Activated naive CD4-positive, alpha-beta T cell treated with anti-CD3 and anti-CD28 coated beads, Interleukin-2, amount 50 U/mL, for 72 hours (primary cell): ENCODE measurements at regions not wholly inside any gene's neighbourhood (a gene's known extent, or its start where the extent isn't known, plus 50 kb on each side); places are given as distances from the start of the nearest gene placed in this dataset.
A peak's percentile ranks its signal among the peaks of the same experiment; 100 is the strongest.

Experiments
- ATAC-seq, 2 donors: fragments of 150-1000 bp; cut with Tn5 transposase; 2 replicates each; pipeline ENCODE4 v1.10.0; 2021; ENCODE audit warnings: mild to moderate bottlenecking in 2 of 2, moderate library complexity in 2 of 2
- DNase-seq, 2 donors: peaks; one replicate each; pipeline ENCODE4 v3.0.0; 2021 to 2022; ENCODE audit warnings: low spot score in 2 of 2
- H3K27ac Mint-ChIP-seq, 2 donors: one replicate each; pipeline ENCODE4 v1.8.0; 2022; ENCODE audit warnings: mild to moderate bottlenecking in 2 of 2, mixed read lengths in 2 of 2
- H3K36me3 Mint-ChIP-seq, 2 donors: one replicate each; pipeline ENCODE4 v1.8.0; 2022; ENCODE audit warnings: mixed read lengths in 2 of 2
- H3K9me3 Mint-ChIP-seq, 2 donors: one replicate each; pipeline ENCODE4 v1.8.0; 2022; ENCODE audit warnings: mixed read lengths in 2 of 2

DNA sequence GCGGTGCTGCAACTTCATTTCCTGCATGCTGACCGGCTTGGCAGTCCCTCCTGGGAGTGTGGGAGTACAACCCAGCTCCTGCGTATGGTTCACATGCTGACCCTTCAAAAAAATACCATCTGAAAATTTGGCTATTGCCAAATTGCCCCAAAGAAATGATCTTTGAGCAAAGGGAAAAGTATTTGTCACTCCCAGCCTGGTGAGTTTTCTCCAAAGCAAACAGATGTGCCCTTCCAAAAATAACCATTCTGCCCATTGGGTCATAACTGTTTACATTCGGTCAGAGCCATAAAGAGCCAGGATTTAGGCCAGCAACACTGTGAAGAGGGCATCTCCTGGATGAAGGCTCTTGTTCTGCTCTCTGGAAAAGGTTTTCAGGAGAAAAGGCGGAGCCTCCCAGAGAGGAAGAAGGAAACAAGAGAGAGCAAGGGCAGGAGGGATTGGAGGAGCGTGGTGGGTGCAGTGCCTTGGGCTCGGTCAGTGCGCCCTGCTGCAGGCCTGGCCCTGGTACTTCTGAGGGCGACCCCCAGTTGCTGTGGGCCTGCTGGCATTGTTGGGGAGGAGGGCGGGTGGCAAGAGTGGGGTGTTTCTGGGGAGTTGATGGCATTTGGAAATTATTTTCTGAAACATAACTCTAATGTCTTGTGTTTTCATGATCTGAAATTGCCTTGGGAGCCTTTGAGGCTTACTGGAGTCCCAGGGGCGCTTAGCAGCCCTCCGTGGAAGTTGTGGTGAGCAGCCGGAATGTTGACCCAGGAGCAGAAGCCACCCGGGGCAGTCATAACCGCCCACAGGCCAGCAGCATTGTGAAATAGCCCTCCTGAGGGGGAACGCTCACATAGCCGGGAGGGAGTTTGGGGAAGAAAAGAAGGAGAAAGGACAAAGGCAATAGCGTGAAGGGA lies 248.4 kb downstream of the MYLK4 start:
- no peak for ATAC-seq
- no peak overlapping the region for H3K27ac Mint-ChIP-seq
- H3K36me3 Mint-ChIP-seq = no peaks in the 10 kb centered on the region

DNA sequence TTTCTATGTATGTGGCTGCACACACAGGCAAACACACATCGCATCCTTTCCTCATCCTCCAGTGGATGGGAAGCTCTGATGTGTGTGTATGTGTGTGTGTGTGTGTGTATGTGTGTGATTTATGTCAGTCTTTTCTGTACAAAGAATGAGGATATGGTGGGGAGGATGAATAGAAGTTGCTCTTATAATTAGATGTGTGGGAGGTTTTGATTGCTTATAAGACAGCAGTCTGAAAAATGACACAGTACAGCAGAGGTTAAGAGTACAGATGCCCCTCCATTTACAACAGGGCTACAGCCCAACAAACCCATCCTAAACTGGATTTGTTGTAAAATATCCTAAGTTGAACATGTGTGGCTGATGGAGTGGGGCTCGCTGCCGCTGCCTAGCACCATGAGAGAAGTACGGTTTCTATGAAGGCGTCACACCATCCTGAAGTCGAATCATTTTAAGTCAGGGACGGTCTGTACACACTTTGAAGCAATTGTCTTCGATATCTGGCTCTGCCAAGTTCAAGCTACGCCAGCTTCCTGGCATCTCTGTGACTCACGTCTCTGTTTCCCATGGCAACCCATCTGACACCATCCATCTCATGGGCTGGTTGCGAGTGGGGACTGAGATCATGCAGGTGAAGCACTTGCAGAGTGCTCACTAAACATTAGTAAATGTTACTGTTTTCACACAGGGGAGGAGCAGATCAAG lies 252.6 kb downstream of the MYLK4 start:
- no peak overlapping the region for H3K27ac Mint-ChIP-seq
- H3K9me3 Mint-ChIP-seq = no peaks in the 10 kb centered on the region
- DNase-seq (no peak), ATAC-seq (no peak)
- no peaks in the 10 kb centered on the region for H3K36me3 Mint-ChIP-seq

More for the DNA sequence above, 248.4 kb downstream of the MYLK4 start:
- no peak for DNase-seq
- H3K9me3 Mint-ChIP-seq = no peaks in the 10 kb centered on the region

DNA sequence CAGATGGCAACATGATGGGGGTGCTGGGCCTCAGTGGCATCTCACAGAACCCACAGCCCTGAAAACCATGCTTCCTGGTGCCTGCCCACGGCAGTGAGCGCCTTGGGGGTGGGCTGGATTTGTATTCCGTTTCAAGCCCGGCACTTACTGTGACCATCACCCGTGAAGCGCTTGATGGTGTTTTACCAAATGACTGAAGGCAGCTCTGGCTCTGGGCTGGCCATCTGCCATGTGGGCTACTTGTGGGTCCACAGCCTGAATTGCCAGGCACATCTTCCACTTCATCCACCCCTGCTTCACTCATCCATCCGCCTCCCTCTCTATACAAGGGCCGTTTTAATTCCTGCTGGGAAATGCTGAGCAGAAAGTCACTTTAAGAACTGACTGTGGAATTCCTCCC lies 250.9 kb upstream of the GMDS start:
- Mint-ChIP-seq H3K9me3 (no peaks in the 10 kb centered on the region), H3K36me3 (no peaks in the 10 kb centered on the region), H3K27ac (no peak overlapping the region)
- no peak for ATAC-seq
- no peak for DNase-seq

DNA sequence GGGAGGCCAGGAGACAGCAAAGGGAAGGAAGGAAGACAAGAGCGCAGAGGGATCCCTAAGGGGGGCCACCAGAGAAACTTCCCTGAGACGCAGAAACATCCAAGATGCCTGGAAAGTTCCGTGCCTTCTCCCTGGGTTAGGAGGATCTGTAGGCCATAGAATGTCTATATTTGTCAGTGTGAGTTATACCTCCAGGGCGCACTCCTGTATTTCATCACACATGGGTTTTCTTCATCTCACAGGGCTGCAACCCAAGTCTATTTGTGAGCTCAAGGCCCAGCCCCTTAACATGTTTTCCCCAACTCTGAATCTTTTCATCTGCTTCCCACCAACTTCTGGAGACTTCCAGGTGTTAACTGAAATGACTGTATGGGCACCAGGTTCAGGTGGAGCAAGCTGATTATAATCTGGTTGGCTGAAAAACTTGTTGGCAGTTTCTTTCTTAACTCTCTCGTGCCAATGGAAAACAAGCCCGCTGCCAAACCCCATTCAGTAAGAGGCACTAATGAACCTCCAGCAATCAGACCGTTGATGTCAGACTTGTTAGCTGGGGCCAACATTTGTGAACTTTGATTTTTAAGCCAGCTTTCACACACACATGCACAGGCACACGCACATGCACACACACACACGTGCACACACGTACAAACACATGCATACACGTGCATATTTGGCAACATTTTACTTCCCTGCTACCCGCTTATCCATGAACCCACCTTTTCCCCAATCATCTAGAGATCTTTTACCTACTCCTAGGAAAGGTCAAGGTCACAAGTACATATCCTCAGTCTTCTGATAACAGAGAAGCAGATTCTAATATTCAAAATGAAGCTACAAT lies 247.5 kb upstream of the GMDS start:
- ATAC-seq (no peak), DNase-seq (no peak)
- Mint-ChIP-seq H3K27ac (no peak overlapping the region), H3K36me3 (no peaks in the 10 kb centered on the region), H3K9me3 (no peaks in the 10 kb centered on the region)

DNA sequence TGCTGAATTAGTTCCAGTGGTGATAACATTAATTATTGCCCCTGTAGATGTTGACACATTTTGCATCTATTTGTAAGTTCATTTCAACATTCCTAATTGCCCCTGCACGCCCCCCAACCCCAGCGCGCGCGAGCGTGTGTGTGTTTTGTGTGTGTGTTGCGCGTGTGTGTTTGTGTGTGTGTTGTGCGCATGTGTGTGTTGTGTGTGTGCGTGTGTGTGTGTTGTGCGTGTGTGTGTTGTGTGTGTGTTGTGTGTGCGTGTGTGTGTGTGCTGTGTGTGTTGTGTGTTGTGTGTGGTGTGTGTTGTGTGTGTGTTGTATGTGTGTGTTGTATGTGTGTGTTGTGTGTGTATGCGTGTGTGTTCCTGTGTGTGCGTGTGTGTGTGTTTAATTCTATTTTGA lies 245.7 kb upstream of the GMDS start:
- ATAC-seq = no peak
- no peak overlapping the region for H3K27ac Mint-ChIP-seq
- no peaks in the 10 kb centered on the region for H3K9me3 Mint-ChIP-seq
- no peak for DNase-seq
- no peaks in the 10 kb centered on the region for H3K36me3 Mint-ChIP-seq

DNA sequence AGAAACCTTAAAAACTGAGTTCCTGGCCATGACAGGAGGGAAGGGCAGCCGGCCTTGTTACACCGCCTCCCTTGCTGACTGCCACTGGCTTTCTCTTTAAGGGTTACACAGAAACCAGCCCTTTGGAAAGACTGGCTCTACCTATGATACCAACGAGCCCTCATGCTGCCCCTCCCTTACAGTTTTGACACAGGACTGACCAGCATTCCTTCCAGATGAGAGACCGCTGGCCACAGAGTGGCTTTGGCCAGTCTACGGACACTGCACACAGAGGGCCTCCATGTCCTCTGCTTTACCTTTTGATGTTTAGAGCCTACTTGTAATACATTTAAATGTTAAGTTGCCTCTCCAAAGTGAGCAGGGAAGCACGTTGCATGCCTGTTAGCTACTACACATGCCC lies 243.2 kb upstream of the GMDS start:
- Mint-ChIP-seq H3K9me3 (peaks cover 0 to 5% of the 10 kb centered on the region in 2 donors), H3K36me3 (no peaks in the 10 kb centered on the region), H3K27ac (no peak overlapping the region)
- DNase-seq (no peak), ATAC-seq (no peak)

DNA sequence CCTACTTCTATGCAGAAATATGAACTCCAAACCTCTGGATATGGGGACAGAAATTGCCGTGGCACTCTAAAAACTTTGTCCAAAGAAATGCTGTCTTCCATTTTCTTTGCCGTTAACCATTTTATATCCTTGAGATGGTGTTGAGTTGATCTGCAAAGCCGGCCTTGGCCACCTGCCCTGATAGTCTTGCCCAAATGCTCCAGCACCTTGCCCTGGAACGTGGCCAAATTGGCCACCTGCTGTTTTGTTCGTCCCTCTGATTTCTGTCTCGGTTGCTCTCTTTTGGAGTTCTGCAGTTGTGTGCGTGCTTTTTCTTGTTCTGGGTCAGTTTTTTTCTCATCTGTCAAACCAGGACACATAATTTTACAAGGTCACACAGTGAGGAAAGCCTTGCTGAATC lies 239.7 kb upstream of the GMDS start:
- ATAC-seq (no peak), DNase-seq (no peak)
- H3K27ac Mint-ChIP-seq = no peak overlapping the region
- peaks cover 12% of the 10 kb centered on the region in 2 donors for H3K9me3 Mint-ChIP-seq
- H3K36me3 Mint-ChIP-seq = peaks cover 10 to 12% of the 10 kb centered on the region in 2 donors

DNA sequence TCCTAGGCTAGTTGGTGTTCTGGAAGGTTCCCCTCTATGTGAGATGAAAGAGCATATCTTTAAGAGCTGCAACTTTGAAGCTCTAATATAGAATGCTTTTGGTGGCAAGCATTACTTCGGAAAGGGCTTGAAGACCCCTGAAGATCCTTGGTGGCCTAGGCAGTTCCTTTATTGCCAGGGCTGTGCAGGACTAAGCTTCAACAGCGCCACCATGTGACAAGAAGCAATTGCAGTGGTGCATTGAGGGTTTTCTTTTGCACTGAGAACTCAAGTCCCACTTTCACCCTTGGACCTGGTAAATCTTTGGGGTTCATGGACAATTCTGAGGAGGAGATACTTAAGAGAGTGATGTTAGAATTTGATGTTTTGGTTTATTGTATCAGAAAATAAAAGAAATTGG lies 237.4 kb upstream of the GMDS start:
- Mint-ChIP-seq H3K27ac (no peak overlapping the region), H3K36me3 (peaks cover 10 to 12% of the 10 kb centered on the region in 2 donors)
- no peak for DNase-seq

DNA sequence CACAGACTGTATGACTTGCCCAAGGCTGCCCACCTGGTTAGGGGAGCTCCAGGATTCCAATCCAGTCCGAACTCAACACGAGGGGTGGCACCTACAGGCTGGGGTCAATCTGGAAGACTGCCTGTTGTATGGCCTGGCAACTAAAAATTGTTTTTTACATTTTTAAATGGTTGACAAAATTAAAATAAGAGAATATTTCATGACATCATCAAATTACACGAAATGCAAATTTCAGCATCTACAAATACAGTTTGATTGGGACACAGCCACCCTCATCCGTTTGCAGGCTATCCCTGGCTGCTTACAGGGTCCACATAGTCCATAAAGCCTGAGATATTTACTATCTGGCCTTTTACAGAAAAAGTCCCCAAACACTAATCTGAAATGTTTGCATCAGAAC lies 235.9 kb upstream of the GMDS start:
- Mint-ChIP-seq H3K27ac (no peak overlapping the region), H3K36me3 (peaks cover 10 to 12% of the 10 kb centered on the region in 2 donors)
- no peak for ATAC-seq

More for the DNA sequence above, 237.4 kb upstream of the GMDS start:
- H3K9me3 Mint-ChIP-seq = peaks cover 12% of the 10 kb centered on the region in 2 donors
- ATAC-seq = no peak

DNA sequence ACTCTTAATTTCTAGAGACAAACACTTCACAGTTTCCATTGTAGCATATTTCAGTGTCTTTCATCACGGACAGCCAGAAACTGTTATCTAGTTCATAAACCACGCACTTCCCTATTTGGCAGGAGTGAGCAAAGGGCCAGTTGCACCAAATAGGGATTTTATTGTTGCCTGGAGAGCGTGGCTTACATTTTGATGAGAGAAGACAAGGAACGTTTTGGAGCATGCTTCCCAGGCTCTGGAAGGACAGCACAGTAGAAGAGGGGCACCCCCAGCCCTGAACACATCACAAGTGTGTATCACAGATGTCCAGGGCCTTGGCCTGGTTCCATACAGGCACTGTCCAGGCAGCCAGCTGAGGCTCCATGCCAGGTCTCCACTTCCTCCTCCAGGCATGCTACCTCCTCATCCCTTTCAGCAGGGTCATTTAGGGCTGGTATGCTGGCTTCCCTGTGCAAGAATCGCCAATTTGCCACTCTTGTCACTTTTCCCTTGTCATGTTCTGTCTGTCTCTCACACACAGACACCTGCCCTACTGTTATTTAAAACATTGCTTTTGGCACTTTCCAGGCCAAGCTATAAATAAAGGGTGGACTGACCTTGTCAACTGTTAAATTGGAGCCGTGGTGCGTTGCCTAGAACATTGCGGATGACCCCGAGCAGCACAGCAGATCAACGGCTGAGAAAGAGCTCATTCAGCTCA lies 235.0 kb upstream of the GMDS start:
- no peak for ATAC-seq
- peaks cover 11 to 12% of the 10 kb centered on the region in 2 donors for H3K9me3 Mint-ChIP-seq
- peaks cover 10 to 12% of the 10 kb centered on the region in 2 donors for H3K36me3 Mint-ChIP-seq
- H3K27ac Mint-ChIP-seq = no peak overlapping the region
- no peak for DNase-seq

More for the DNA sequence above, 235.9 kb upstream of the GMDS start:
- peaks cover 12% of the 10 kb centered on the region in 2 donors for H3K9me3 Mint-ChIP-seq
- DNase-seq = no peak

DNA sequence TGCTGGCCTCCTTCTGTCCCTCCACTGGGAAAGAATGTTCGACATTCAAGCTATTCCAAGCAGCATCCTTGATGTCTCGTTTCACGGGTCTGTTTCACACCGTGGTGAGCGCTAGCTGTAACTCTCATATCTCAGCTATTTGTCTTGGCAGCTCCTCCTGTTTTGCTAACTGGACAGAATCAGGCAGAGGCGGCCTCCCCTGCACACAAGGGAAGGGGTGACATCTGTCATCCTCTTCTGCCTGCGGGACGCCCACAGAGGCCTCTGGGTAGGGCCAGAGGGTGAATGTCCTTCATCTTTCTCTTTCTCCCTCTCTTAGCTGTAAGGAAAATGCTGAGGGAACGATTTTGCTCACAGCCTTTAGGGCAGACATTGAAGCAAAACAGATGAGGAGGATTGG lies 232.8 kb upstream of the GMDS start:
- H3K36me3 Mint-ChIP-seq = peaks cover 10 to 12% of the 10 kb centered on the region in 2 donors
- no peak for ATAC-seq

DNA sequence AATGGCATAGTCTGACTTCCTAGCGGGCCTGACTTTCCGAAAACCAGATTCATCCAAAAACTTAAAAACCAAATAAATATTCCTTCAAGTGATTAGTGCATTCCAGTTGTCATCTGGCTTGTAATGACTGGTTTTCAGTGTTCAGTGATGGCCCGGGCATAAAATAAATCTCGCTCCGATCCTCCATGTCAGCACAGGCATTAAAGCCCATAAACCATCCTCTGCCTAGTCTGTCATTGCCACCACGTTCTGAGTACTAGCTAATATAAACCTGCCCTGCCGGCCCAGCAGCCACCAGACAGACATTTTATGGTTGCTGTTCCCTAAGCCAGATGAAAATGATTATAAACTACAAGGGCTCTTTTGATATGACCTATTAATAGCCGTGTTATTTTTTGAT lies 232.3 kb upstream of the GMDS start:
- H3K9me3 Mint-ChIP-seq = peaks cover 7 to 9% of the 10 kb centered on the region in 2 donors
- no peak overlapping the region for H3K27ac Mint-ChIP-seq
- DNase-seq = no peak
- H3K36me3 Mint-ChIP-seq = peaks cover 8 to 9% of the 10 kb centered on the region in 2 donors
- ATAC-seq = no peak

More for the DNA sequence above, 232.8 kb upstream of the GMDS start:
- no peak for DNase-seq
- Mint-ChIP-seq H3K27ac (no peak overlapping the region), H3K9me3 (peaks cover 7 to 12% of the 10 kb centered on the region in 2 donors)

DNA sequence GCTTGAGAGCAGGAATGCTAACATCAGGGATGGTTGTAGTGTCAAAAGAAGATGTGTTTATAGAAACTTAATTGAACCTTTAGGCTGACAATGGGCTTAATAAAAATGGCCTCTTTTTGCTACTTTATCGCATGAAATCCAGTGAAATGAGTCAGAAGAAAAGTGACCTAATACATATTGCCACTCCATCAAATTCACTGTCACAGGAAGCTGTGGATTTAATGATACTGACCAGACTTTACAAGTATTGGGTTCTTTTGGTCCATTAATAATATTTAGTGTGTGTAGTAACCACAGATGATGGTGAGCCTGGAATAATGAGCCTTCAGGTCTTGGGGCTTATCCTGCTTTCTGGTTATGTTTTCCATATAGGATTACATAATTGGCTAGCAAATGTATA lies 231.8 kb upstream of the GMDS start:
- ATAC-seq (no peak), DNase-seq (no peak)
- Mint-ChIP-seq H3K9me3 (peaks cover 5 to 6% of the 10 kb centered on the region in 2 donors), H3K36me3 (peaks cover 5% of the 10 kb centered on the region in 2 donors), H3K27ac (no peak overlapping the region)

DNA sequence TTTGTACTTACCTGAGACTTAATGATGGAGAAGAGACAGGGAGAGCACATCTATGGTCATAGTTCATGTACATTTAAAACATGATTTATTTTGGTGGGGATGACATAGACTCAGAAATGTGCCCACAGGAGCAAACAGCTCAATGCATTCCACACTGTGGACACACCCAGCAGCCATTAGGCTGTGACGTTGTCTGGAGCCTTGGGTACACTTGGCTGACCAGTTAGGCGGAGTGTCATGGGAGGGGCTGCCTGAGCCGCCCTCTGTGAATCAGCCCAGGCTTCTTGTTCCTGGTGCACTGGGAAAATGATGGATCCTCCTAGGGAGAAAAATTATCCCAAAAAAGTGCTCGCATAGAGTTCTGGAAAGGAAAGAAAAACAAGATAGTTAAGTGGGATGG lies 231.0 kb upstream of the GMDS start:
- Mint-ChIP-seq H3K36me3 (no peaks in the 10 kb centered on the region), H3K9me3 (no peaks in the 10 kb centered on the region), H3K27ac (peak overlapping the region in 1 of 2 donors; percentile 37)
- DNase-seq = no peak
- no peak for ATAC-seq

DNA sequence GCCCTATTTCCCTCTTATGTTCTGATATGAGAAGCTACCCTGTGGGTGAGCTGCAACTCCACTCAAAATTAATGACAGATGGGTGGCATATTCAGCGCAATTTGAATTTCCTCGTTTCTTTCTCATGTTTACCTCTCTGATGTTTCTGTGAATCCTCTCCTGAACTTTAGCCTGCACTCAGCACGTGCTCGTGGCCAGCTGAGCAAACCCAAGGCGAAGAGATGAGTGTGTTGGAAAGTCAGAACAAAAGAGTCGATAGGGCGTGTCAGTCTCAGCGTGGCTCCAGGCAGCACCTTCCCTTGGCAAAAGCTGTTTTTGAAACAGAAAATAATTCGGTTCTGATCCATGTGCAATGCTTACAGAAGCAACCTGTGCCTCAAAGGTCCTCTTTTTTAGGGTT lies 226.1 kb upstream of the GMDS start:
- Mint-ChIP-seq H3K36me3 (no peaks in the 10 kb centered on the region), H3K27ac (no peak overlapping the region), H3K9me3 (no peaks in the 10 kb centered on the region)
- no peak for ATAC-seq
- DNase-seq = no peak

DNA sequence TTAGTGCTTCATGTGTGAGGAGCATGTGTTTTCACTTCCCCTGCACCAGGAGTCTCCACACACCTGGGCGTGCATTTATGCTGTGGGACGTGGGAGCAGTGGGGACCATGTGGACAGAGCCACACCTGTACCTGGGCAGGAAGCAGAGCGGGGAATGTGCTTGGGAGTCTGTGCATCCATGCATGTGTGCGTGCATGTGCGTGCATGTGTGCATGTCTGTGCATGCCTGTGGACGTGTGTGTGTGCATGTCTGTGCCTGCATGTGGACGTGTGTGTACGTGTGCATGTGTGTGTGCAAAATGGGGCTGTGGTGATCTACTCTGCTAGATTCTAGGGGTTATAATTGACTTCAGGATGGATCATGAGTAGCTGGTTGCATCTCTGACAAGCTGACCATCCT lies 224.0 kb upstream of the GMDS start:
- Mint-ChIP-seq H3K9me3 (no peaks in the 10 kb centered on the region), H3K36me3 (no peaks in the 10 kb centered on the region), H3K27ac (no peak overlapping the region)
- ATAC-seq (no peak), DNase-seq (no peak)
